PC-3 (cell line): ENCODE measurements at regions not wholly inside any gene's neighbourhood (a gene's known extent, or its start where the extent isn't known, plus 50 kb on each side); places are given as distances from the start of the nearest gene placed in this dataset.

ENCODE experiments used
- EZH2 ChIP-seq: fragments of 300-600 bp; sonication (generic); IDR thresholded peaks from one replicate; pipeline ENCODE4 v1.6.1; 2017; ENCODE audit warnings: antibody characterized with exemption, mild to moderate bottlenecking, low read length; ENCODE audit not compliant: unreplicated experiment
- TF ChIP-seq, protein P1 (sequence below): fragments of 300-600 bp; sonication (generic); conservative IDR thresholded peaks from 2 replicates; pipeline ENCODE4 v1.5.1; 2017; ENCODE audit warnings: antibody characterized with exemption, low read depth, mild to moderate bottlenecking, low read length

DNA sequence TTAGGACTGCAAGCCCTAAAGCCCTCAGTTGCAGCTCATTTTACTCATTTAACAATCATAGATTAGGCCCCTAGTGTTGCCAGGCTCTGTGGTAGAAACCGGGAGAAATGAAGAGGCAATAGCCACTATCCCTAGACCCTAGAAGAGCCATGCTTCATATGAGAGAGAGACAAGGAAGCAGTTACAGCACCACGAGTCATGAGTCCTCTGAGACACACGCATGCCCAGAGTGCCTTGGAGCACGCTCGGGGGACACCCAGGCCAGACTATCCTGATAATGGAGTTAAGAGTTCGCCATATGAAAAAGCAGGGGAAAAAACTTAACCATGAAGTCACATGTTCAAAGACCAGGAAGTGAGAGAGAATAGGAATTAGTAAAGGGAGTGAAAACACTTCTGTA is 321.5 kb upstream of the PKDCC start:
- TF ChIP-seq, protein P1, sequence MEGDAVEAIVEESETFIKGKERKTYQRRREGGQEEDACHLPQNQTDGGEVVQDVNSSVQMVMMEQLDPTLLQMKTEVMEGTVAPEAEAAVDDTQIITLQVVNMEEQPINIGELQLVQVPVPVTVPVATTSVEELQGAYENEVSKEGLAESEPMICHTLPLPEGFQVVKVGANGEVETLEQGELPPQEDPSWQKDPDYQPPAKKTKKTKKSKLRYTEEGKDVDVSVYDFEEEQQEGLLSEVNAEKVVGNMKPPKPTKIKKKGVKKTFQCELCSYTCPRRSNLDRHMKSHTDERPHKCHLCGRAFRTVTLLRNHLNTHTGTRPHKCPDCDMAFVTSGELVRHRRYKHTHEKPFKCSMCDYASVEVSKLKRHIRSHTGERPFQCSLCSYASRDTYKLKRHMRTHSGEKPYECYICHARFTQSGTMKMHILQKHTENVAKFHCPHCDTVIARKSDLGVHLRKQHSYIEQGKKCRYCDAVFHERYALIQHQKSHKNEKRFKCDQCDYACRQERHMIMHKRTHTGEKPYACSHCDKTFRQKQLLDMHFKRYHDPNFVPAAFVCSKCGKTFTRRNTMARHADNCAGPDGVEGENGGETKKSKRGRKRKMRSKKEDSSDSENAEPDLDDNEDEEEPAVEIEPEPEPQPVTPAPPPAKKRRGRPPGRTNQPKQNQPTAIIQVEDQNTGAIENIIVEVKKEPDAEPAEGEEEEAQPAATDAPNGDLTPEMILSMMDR, result no peak
- no peak for TF ChIP-seq EZH2
